ENCODE measurements at regions not wholly inside any gene's neighbourhood (a gene's known extent, or its start where the extent isn't known, plus 50 kb on each side); places are given as distances from the start of the nearest gene placed in this dataset.
"Not testable (repeated sequence)": the region's sequence is repeated elsewhere in the genome, so short reads cannot be mapped to it uniquely, and the experiment has no call there.

GRCh38 chr12:4842401-4842800, 67.3 kb upstream of the KCNA1 start:
- not testable (repeated sequence) for ATAC-seq

GRCh38 chr12:4843907-4844306, 65.8 kb upstream of the KCNA1 start:
- H3K4me1 ChIP-seq (ENCODE audit: control insufficient read depth in 1 of 2, insufficient read depth in 2 of 2, low read length in 2 of 2) = no peaks in the 10 kb centered on the region
- ChIA-PET POLR2A (no interaction called here), RAD21 (ENCODE audit: low non-redundant PET in 1 of 2, low total read pairs in 2 of 2, uncharacterized antibody in 2 of 2, unreplicated experiment in 2 of 2) (no interaction called here), CTCF (no interaction called here)
- intact Hi-C loops (cut with micrococcal nuclease) = no loop called here
- peaks cover 12% of the 10 kb centered on the region; the same call in 1 of the 2 replicates for H3K27me3 ChIP-seq (ENCODE audit: insufficient read depth, low read length)
- no peak overlapping the region for H3K4me2 ChIP-seq (ENCODE audit: low read length)
- no peaks in the 10 kb centered on the region for H3K79me2 ChIP-seq (ENCODE audit: insufficient read depth, low read length)
- DNase-seq (ENCODE audit: low read depth, low spot score) (no peak), ATAC-seq (no peak)
- no peaks in the 10 kb centered on the region for H3K9me3 ChIP-seq (ENCODE audit: control insufficient read depth in 1 of 2, insufficient read depth in 1 of 2, low read depth in 1 of 2, low read length in 2 of 2)
- no peaks in the 10 kb centered on the region for H4K20me1 ChIP-seq (ENCODE audit: insufficient read depth)
- TF ChIP-seq ATF3 (IDR thresholded peaks at IDR 0.05) = no peak
- no peak for TF ChIP-seq POLR2AphosphoS5 (IDR thresholded peaks at IDR 0.05; ENCODE audit: low read depth, low read length)
- no peak for TF ChIP-seq SIN3A (IDR thresholded peaks at IDR 0.05; ENCODE audit: low read depth)
- no peak for TF ChIP-seq EZH2phosphoT487 (IDR thresholded peaks at IDR 0.05; ENCODE audit: borderline replicate concordance)
- TF ChIP-seq ELF1 (IDR thresholded peaks at IDR 0.05; ENCODE audit: borderline replicate concordance, low read depth) = no peak
- no peak for TF ChIP-seq SRF (IDR thresholded peaks at IDR 0.05; ENCODE audit: low read depth)
- TF ChIP-seq POLR2A (IDR thresholded peaks at IDR 0.05; ENCODE audit: borderline replicate concordance, extremely low read depth, insufficient read depth, insufficient read length) = no peak
- no peak for TF ChIP-seq CBX3 (IDR thresholded peaks at IDR 0.05; ENCODE audit: low read depth)
- no peak for TF ChIP-seq CEBPB (IDR thresholded peaks at IDR 0.05; ENCODE audit: low read depth)
- no peak for TF ChIP-seq ZBTB33 (IDR thresholded peaks at IDR 0.05; ENCODE audit: extremely low read depth, insufficient replicate concordance, low read length)
- TF ChIP-seq YY1 (IDR thresholded peaks at IDR 0.05; ENCODE audit: extremely low read depth, insufficient replicate concordance, low read depth, low read length) = no peak
- no peaks in the 10 kb centered on the region for H3K9me2 ChIP-seq (ENCODE audit: insufficient read depth)
- H3K36me3 ChIP-seq (ENCODE audit: control insufficient read depth in 1 of 2, insufficient read depth in 2 of 2, low read length in 2 of 2) = no peaks in the 10 kb centered on the region
- H3K4me3 ChIP-seq (replicated peaks in 1 of 2; ENCODE audit: low read depth in 1 of 2, low read length in 2 of 2) = no peak overlapping the region
- no peak overlapping the region for H3K9ac ChIP-seq (ENCODE audit: low read length)
- H2AFZ ChIP-seq (ENCODE audit: low read depth, low read length, poor library complexity, severe bottlenecking) = no peak overlapping the region
- no TSS peak for BruUV-seq (replicated peaks)
- H3K27ac ChIP-seq (ENCODE audit: low read depth, low read length) = no peak overlapping the region

More at GRCh38 chr12:4842401-4842800, 67.3 kb upstream of the KCNA1 start:
- H3K4me2 ChIP-seq (ENCODE audit: low read length); H3K27ac ChIP-seq (ENCODE audit: low read depth, low read length); H4K20me1 ChIP-seq (ENCODE audit: insufficient read depth); H3K9me3 ChIP-seq (ENCODE audit: control insufficient read depth in 1 of 2, insufficient read depth in 1 of 2, low read depth in 1 of 2, low read length in 2 of 2); CTCF ChIA-PET; H3K4me1 ChIP-seq (ENCODE audit: control insufficient read depth in 1 of 2, insufficient read depth in 2 of 2, low read length in 2 of 2); H3K79me2 ChIP-seq (ENCODE audit: insufficient read depth, low read length); BruUV-seq (replicated peaks); H3K9me2 ChIP-seq (ENCODE audit: insufficient read depth); DNase-seq (ENCODE audit: low read depth, low spot score); POLR2A ChIA-PET; RAD21 ChIA-PET (ENCODE audit: low non-redundant PET in 1 of 2, low total read pairs in 2 of 2, uncharacterized antibody in 2 of 2, unreplicated experiment in 2 of 2); H3K9ac ChIP-seq (ENCODE audit: low read length); H2AFZ ChIP-seq (ENCODE audit: low read depth, low read length, poor library complexity, severe bottlenecking); intact Hi-C loops (cut with micrococcal nuclease); H3K4me3 ChIP-seq (replicated peaks in 1 of 2; ENCODE audit: low read depth in 1 of 2, low read length in 2 of 2); H3K36me3 ChIP-seq (ENCODE audit: control insufficient read depth in 1 of 2, insufficient read depth in 2 of 2, low read length in 2 of 2): not testable (repeated sequence)
- H3K27me3 ChIP-seq (ENCODE audit: insufficient read depth, low read length) = peaks cover 17% of the 10 kb centered on the region; the same call in 1 of the 2 replicates

Data from HCT116 (cell line).